A673 (cell line): ENCODE measurements at regions not wholly inside any gene's neighbourhood (a gene's known extent, or its start where the extent isn't known, plus 50 kb on each side); places are given as distances from the start of the nearest gene placed in this dataset.
A peak's percentile ranks its signal among the peaks of the same experiment; 100 is the strongest.

Experiments
- BruUV-seq: library from RNA; stranded (reverse); fragments of 400-500 nt; replicated peaks from 2 replicates; lab custom pipeline; 2021; lab: Mats Ljungman, UMichigan
- CTCF ChIA-PET: fragments of 300-600 bp; sonication (Branson Sonifier 250); formaldehyde crosslinking; loops from one replicate; lab custom pipeline; 2022; ENCODE audit warnings: antibody characterized with exemption; lab: Charles Lee
- POLR2A ChIA-PET: fragments of 300-600 bp; sonication (Branson Sonifier 250); formaldehyde crosslinking; loops from one replicate; lab custom pipeline; 2022; ENCODE audit warnings: antibody characterized with exemption; ENCODE audit not compliant: low non-redundant PET; lab: Charles Lee
- DNase-seq: peaks from one replicate; pipeline ENCODE4 v3.0.0-alpha.2; 2015; ENCODE audit warnings: low spot score
- H3K27ac ChIP-seq: fragments of 200-600 bp; sonication (generic); 2 replicates; pipeline ENCODE4 v1.5.1; 2016; ENCODE audit warnings: mixed run types, low read depth, mild to moderate bottlenecking, mixed read lengths, antibody characterized with exemption, low read length; ENCODE audit not compliant: poor library complexity, severe bottlenecking
- H3K27me3 ChIP-seq: fragments of 200-600 bp; sonication (generic); replicated peaks from 2 replicates; pipeline ENCODE4 v1.6.1; 2017; ENCODE audit warnings: mixed run types, low read depth, mild to moderate bottlenecking, mixed read lengths, antibody characterized with exemption, low read length; ENCODE audit not compliant: insufficient read depth, poor library complexity
- H3K36me3 ChIP-seq: fragments of 200-600 bp; sonication (generic); 2 replicates; pipeline ENCODE4 v1.6.1; 2016; ENCODE audit warnings: mixed run types, mild to moderate bottlenecking, mixed read lengths, antibody characterized with exemption, low read length; ENCODE audit not compliant: insufficient read depth, poor library complexity, severe bottlenecking
- H3K4me1 ChIP-seq: fragments of 200-600 bp; sonication (generic); 2 replicates; pipeline ENCODE4 v1.6.1; 2017; ENCODE audit warnings: mixed run types, mild to moderate bottlenecking, mixed read lengths, antibody characterized with exemption, low read length; ENCODE audit not compliant: insufficient read depth, poor library complexity, severe bottlenecking
- H3K4me3 ChIP-seq: fragments of 200-600 bp; sonication (generic); 2 replicates; pipeline ENCODE4 v1.5.1; 2016; ENCODE audit warnings: low read depth, mixed run types, mild to moderate bottlenecking, mixed read lengths, low read length; ENCODE audit not compliant: poor library complexity, severe bottlenecking
- H3K9me3 ChIP-seq: fragments of 200-600 bp; sonication (generic); 2 replicates; pipeline ENCODE4 v1.6.1; 2016; ENCODE audit warnings: mixed run types, low read depth, mild to moderate bottlenecking, mixed read lengths, antibody characterized with exemption, low read length; ENCODE audit not compliant: poor library complexity, severe bottlenecking
- EZH2 ChIP-seq: fragments of 200-600 bp; sonication (generic); IDR thresholded peaks from 2 replicates; pipeline ENCODE4 v1.6.1; 2017; ENCODE audit warnings: borderline replicate concordance, low read depth, mild to moderate bottlenecking, mixed read lengths, antibody characterized with exemption, low read length; ENCODE audit not compliant: poor library complexity, severe bottlenecking
- intact Hi-C: fragments of 100-400 bp; cut with micrococcal nuclease; formaldehyde crosslinking; loops from one replicate; pipeline ENCODE4 v1.10.0; 2022; ENCODE audit not compliant: unreplicated experiment
- TF ChIP-seq, protein P1 (sequence below): fragments of 300-800, 200-600 bp; sonication (generic); conservative IDR thresholded peaks from 2 replicates; pipeline ENCODE4 v1.5.1; 2017; ENCODE audit warnings: low read depth, mild to moderate bottlenecking, antibody characterized with exemption, low read length, moderate library complexity, mixed read lengths

DNA sequence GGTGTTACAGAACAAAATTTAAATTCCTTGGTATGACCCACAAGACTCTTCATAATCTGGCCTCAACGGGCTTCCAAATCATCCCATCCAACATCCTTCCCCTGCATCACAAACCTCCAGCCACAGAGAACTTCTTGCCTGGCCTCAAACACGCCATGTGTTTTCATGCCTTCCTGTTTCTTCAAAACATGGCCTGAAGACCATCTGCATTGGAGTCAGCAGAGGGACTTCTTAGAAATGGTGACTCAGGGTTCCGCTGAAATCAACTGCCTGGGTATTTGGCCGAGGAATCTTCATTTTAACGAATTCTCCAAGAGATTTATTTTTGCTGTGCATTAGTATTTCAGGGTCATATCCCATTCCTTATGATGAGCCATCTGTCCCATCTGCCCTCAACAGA, 138.1 kb upstream of the RAP2B start:
- POLR2A ChIA-PET, result no interaction called here
- CTCF ChIA-PET, result no interaction called here
- peaks cover 11% of the 10 kb centered on the region for H3K4me1 ChIP-seq
- no peak overlapping the region for H3K27ac ChIP-seq
- no peaks in the 10 kb centered on the region for H3K27me3 ChIP-seq
- H3K4me3 ChIP-seq, result no peak overlapping the region
- intact Hi-C loops, result loop anchor here (10.0 kb wide), 1 partner anchor 1231 kb away; no protein-coding TSS in a partner anchor
- TF ChIP-seq, protein P1, sequence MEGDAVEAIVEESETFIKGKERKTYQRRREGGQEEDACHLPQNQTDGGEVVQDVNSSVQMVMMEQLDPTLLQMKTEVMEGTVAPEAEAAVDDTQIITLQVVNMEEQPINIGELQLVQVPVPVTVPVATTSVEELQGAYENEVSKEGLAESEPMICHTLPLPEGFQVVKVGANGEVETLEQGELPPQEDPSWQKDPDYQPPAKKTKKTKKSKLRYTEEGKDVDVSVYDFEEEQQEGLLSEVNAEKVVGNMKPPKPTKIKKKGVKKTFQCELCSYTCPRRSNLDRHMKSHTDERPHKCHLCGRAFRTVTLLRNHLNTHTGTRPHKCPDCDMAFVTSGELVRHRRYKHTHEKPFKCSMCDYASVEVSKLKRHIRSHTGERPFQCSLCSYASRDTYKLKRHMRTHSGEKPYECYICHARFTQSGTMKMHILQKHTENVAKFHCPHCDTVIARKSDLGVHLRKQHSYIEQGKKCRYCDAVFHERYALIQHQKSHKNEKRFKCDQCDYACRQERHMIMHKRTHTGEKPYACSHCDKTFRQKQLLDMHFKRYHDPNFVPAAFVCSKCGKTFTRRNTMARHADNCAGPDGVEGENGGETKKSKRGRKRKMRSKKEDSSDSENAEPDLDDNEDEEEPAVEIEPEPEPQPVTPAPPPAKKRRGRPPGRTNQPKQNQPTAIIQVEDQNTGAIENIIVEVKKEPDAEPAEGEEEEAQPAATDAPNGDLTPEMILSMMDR, result no peak
- no peak for TF ChIP-seq EZH2
- no peaks in the 10 kb centered on the region for H3K36me3 ChIP-seq
- DNase-seq, result no peak
- H3K9me3 ChIP-seq, result no peaks in the 10 kb centered on the region
- BruUV-seq, result no TSS peak

DNA sequence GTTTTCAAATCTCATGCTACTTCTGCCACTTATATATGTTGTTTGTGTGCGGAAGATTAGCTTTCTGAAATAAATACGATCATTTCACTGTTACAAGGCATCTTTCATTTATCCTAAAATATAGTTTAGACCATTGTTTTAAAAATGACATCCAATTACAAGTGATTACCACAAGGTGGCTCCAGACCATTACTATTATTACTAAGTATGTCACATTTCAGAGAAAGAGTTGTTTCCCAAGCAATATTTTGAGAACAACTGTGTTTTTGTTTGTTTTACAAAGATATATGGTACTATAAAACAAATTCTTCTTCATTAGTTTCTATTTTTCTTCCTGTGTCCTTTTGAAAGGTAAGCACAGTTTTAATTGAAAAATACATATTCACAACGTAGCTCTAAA, 136.0 kb upstream of the RAP2B start:
- no peak for TF ChIP-seq EZH2
- TF ChIP-seq, protein P1, result peak; percentile 78
- peaks cover 19% of the 10 kb centered on the region for H3K4me1 ChIP-seq
- CTCF ChIA-PET, result no interaction called here
- no peaks in the 10 kb centered on the region for H3K27me3 ChIP-seq
- H3K9me3 ChIP-seq, result no peaks in the 10 kb centered on the region
- POLR2A ChIA-PET, result no interaction called here
- H3K27ac ChIP-seq, result no peak overlapping the region
- H3K36me3 ChIP-seq, result no peaks in the 10 kb centered on the region
- no peak overlapping the region for H3K4me3 ChIP-seq
- intact Hi-C loops, result loop anchor here (2.0 to 10.0 kb wide), 6 partner anchors 569 to 1229 kb away; no protein-coding TSS in a partner anchor
- no TSS peak for BruUV-seq
- peak; percentile 62 for DNase-seq

DNA sequence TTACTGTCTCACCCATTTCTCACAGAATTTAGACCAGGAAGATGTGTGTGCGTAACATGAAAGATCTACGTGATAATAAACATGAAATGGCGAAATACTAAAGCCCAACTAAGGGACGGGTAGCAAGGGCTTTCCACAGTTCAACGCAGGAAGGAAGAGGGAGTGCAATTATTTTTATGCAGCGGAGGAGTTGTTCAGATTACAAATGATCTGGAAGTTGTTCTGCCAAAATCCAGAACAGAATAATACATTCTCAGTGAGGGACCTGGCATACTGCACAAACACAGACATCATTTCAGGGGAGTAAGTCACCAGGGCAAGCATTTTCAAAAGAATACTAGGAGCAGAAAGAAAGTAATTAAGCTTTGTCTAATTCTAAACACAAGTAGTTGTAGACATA, 133.6 kb upstream of the RAP2B start:
- H3K4me1 ChIP-seq, result peaks cover 25% of the 10 kb centered on the region
- H3K9me3 ChIP-seq, result no peaks in the 10 kb centered on the region
- intact Hi-C loops, result loop anchor here (5.0 to 10.0 kb wide), 3 partner anchors 944 to 1226 kb away; no protein-coding TSS in a partner anchor
- peak overlapping the region; percentile 11 for H3K4me3 ChIP-seq
- no peak for TF ChIP-seq EZH2
- TF ChIP-seq, protein P1, result no peak
- no TSS peak for BruUV-seq
- peak; percentile 72 for DNase-seq
- no peaks in the 10 kb centered on the region for H3K36me3 ChIP-seq
- no peaks in the 10 kb centered on the region for H3K27me3 ChIP-seq
- POLR2A ChIA-PET, result no interaction called here
- CTCF ChIA-PET, result interaction anchor here (0.8 kb wide), 1 partner anchor 133 kb away, joined by 3 read pairs; no protein-coding TSS in a partner anchor
- H3K27ac ChIP-seq, result peak overlapping the region; percentile 26
